NCI-H510A treated with DMSO at 0.1 percent for 48 hours (cell line): ENCODE measurements at regions not wholly inside any gene's neighbourhood (a gene's known extent, or its start where the extent isn't known, plus 50 kb on each side); places are given as distances from the start of the nearest gene placed in this dataset.
A peak's percentile ranks its signal among the peaks of the same experiment; 100 is the strongest.
"Not testable (repeated sequence)": the region's sequence is repeated elsewhere in the genome, so short reads cannot be mapped to it uniquely, and the experiment has no call there.

Source experiments
- DNase-seq: peaks from one replicate; lab custom pipeline; 2025; lab: John Stamatoyannopoulos, UW

- not testable (repeated sequence) for DNase-seq
These were observed 306.2 kb downstream of the PPP4R3C start for GRCh38 chrX:27156921-27157320.

DNA sequence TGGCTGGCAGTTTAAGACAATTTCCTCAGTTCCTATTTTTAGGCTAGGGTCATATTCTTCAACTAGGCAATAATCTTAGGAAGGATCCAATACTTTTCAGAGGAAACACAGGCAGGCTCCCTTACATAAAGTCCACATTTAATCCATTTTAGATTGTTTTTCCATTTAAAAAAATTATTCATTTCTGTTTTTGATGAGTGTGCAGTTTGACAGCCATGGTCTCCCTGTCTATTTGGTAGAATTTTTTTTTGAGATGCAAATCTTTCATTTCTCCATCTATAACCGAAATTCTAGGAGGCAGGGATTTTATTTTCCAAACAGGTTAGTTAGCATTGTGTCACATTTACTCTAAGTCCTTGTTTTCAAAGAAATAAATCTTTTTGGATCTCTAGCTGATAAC, 326.8 kb downstream of the PPP4R3C start:
- no peak for DNase-seq

- DNase-seq, result no peak
These were observed 330.3 kb downstream of the PPP4R3C start for GRCh38 chrX:27132862-27133261.

GRCh38 chrX:27087176-27087575, 376.0 kb downstream of the PPP4R3C start:
- DNase-seq, result not testable (repeated sequence)

GRCh38 chrX:27086237-27086636, 376.9 kb downstream of the PPP4R3C start:
- DNase-seq, result no peak

- no peak for DNase-seq
These were observed 377.8 kb downstream of the PPP4R3C start for GRCh38 chrX:27085346-27085745.

DNA sequence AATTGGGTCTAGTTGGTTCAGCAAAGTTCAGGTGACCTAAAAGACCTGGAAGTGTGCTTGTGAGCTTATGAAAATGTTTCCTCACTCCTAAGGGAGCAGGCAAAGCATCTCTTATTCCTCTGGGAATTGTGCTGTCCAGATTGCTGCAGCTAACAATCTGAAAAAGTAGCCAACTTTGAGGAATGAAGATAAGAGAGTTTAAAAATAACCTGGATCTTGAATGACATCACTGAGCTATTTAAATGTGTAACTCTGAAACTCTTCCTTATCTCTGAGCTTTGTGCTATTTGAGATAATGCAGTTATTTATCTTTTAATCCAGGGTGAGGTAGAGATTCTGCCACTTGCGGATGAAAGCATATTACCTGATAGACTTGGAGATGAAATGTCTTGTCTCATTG, 384.8 kb downstream of the PPP4R3C start:
- no peak for DNase-seq

DNA sequence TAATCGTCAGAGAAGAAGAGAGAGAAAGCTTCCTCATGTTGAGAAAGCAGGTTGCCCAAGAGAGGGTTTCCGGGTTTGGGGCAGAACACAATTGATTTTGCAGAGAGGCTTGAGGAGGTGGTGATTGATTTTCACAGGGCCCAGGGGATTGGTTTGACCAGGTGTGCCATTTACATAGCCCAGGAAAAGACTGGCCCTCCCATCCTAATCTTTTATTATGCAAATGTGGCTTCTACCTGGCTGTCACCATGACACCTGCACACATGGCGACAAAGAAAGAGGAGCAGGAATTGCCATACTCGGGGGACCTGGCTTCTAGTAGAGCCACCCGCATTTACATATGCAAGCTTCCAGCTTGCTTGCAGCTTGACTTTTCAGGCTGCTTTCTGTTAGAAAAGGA, 405.3 kb downstream of the PPP4R3C start:
- no peak for DNase-seq

GRCh38 chrX:27039332-27039731, 423.8 kb downstream of the PPP4R3C start:
- no peak for DNase-seq

- DNase-seq, result peak; percentile 94
These were observed 454.7 kb downstream of the PPP4R3C start for GRCh38 chrX:27008486-27008885.

- no peak for DNase-seq
These were observed 463.5 kb downstream of the PPP4R3C start for GRCh38 chrX:26999634-27000033.

GRCh38 chrX:26958261-26958660, 504.9 kb downstream of the PPP4R3C start:
- no peak for DNase-seq

GRCh38 chrX:26954029-26954428, 509.1 kb downstream of the PPP4R3C start:
- DNase-seq, result no peak

GRCh38 chrX:26952213-26952612, 510.9 kb downstream of the PPP4R3C start:
- no peak for DNase-seq

DNA sequence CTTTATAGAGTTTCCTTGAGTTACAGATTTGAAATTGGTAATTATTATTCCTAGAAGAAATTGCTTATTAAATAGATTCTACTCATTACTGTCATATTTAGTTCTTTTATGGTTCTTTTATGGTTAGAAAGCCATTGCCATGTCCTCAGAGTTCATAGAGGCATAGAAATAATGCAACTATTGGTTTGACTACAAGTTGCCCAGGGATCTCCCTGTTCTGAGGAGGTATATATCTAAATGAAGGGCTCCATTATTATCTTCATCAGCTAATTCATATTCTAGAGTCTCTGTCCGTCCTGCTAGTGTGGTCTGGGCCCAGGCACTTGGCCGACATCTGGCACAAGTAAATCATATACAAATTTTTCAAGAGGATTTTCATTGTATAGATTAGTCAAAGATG, 535.7 kb downstream of the PPP4R3C start:
- no peak for DNase-seq

DNA sequence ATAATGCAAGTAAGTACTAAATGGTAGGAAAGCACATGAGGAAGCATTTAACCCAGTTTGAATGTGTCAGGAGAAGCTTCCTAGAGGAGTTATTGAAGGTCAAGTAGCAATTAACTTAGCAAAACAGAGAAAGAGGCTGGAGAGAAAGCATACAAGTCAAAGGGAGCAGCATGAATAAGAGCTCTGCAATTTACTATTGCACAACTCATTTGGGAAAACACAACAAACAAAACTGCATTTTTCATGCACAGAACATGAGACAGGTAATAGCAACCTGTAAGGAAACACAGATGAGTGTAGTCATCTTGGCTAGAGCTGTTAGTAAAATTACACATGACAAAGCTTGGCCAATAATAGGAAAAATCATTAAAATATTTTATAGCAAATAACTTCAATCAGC, 538.1 kb downstream of the PPP4R3C start:
- peak; percentile 6 for DNase-seq

DNA sequence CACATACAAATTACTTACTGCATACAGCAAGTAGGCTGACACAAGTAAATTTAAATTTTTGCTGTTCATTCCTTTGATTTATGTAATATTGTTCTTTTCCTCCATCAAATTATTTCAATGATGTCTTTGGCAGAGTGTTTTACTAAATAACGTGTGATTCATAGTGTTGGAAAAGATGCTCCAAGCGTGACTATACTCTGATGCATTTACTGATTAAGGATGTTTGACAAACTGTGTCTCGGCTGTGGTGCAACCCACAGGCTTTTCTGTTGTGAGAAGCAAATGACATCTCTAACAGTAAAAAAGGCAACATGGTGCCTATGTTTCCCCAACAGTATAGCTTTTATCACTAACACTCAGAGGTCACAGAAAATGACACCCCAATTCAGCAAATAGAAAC, 540.9 kb downstream of the PPP4R3C start:
- no peak for DNase-seq

DNA sequence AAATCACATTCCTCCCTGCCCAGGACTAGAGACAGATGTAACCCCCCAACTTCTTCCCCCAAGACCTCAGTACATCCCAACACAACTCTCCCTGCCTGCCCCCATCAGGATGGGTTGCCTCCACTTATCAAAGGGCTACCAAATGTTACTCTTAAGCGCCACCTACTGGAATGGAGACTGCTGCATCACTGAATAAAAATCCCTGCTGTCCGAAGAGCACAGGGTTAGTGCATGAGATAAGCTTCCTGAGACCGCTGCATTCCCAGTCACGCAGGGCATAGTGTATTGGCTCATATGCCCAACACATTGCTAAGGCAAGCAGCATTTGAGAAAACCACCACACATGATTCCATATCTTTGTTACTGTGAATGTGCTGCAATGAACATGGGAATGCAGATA, 544.5 kb downstream of the PPP4R3C start:
- no peak for DNase-seq

GRCh38 chrX:26916991-26917390, 546.1 kb downstream of the PPP4R3C start:
- DNase-seq, result no peak

DNA sequence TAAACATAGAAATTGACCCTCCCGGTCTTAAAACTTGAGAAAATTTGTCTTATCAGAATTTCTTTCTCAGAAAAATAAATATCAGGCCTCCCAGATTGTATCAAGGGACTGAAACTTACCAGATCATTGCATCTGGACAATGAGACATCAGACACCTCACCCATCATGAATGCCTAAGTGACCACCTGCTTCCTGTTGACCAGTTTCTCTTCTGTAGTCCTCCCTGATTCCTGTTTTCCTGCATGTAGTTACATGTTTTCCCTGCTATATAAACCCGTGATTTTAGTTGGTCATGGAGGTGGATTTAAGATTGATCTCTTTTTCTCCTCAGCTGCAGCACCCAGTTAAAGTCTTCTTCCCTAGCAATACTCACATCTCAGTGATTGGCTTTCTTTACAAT, 548.1 kb downstream of the PPP4R3C start:
- peak; percentile 10 for DNase-seq

- DNase-seq, result no peak
These were observed 548.9 kb downstream of the PPP4R3C start for GRCh38 chrX:26914232-26914631.

DNA sequence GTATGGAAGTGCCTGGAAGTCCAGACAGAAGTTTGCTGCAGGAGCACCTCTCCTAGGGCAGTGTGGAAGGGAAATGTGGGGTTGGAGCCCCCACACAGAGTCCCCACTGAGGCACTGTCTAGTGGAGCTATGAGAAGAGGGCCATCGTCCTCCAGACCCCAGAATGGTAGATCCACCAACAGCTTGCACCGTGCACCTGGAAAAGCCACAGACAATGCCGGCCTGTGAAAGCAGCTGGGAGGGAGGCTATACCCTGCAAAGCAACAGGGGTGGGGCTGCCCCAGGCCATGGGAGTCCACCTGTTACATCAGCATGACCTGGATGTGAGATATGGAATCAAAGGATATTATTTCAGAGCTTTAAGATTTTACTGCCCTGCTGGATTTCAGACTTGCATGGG, 551.4 kb downstream of the PPP4R3C start:
- DNase-seq, result not testable (repeated sequence)

GRCh38 chrX:26909728-26910127, 553.4 kb downstream of the PPP4R3C start:
- DNase-seq, result no peak

GRCh38 chrX:26908218-26908617, 554.9 kb downstream of the PPP4R3C start:
- no peak for DNase-seq

- DNase-seq, result no peak
These were observed 573.6 kb downstream of the PPP4R3C start for GRCh38 chrX:26889574-26889973.
